Epidermal melanocyte (primary cell): ENCODE measurements at regions not wholly inside any gene's neighbourhood (a gene's known extent, or its start where the extent isn't known, plus 50 kb on each side); places are given as distances from the start of the nearest gene placed in this dataset.

Experiments used
- DNase-seq: peaks from one replicate; pipeline ENCODE4 v3.0.0; 2011; ENCODE audit warnings: low spot score; ENCODE audit not compliant: insufficient read length

GRCh38 chr12:87112571-87113345 is 856.6 kb upstream of the MGAT4C start:
- no peak for DNase-seq

- DNase-seq, result no peak
Observed at GRCh38 chr12:87107766-87108165, 851.6 kb upstream of the MGAT4C start.

- DNase-seq, result no peak
Observed at GRCh38 chr12:87107270-87107669, 851.1 kb upstream of the MGAT4C start.

- no peak for DNase-seq
Observed at GRCh38 chr12:87096082-87096585, 839.9 kb upstream of the MGAT4C start.

- no peak for DNase-seq
Observed at GRCh38 chr12:87094356-87094755, 838.2 kb upstream of the MGAT4C start.

DNA sequence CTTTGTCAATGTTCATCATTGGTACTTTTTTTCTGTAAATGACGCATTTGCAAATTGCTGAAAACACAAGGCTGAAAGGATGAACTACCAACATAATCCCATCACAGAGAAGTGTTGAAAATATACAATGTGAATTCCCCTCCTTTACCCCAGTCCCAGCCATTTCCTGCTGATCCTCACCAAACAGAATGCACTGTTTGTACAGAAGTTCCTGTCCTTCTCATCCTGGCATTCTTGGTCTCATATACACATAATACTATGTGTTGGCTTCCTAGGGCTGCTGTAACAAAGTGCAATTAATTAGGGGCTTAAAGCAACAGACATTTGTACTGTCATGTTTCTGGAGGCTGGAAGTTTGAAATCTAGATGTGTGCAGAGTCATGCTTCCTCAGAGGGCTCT is 836.2 kb upstream of the MGAT4C start:
- DNase-seq, result no peak

DNA sequence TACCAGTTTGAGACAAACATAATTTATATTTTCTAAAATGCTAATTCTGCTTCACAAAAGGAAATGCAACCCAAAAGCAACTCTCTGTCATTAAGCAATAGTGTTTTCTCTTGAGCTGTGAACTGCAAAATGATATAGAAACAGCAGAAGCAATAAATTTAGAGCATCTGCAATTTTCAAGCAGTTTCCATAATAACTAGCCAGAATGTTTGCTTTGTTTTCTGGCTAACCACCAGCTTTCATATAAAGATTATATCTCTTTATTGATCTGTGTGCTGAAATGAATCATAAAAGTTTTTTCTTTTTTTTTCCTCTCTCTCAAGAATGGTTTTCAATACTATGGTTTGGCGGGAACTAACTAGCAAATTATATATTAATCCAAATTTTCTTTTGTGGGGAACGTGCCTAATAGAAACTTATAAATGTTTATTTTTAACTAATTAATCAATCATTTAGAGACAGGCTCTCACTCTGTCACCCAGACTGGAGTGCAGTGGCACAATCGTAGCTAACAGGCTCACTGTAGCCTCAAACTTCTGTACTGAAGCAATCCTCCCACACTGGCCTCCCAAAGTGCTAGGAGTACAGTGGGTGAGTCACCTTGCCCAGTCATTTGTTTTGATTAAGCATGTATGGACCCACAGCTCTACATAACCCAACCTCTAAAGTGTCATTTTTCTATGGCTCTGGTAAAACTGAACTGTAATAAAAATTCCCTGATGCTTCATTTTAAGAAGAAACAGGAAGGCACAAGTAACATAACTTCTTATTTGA is 830.1 kb upstream of the MGAT4C start:
- DNase-seq, result no peak

DNA sequence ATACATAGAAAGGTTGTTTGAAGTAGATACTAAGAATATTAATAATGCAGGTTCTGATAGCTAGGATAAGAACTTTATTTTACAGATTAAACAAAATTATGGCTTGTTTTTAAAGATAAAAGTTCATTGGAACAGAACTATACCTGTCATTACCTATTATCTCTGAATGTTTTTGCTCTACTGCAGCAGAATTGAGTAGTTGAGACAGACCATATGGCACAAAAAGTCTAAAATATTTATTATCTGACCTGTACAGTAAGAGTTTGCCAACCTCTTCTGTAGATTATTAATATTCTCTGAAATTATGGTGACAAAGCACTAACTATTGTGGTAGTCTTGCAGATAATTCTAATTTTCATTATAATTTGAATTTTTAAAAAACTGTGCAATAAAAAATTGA is 829.1 kb upstream of the MGAT4C start:
- DNase-seq, result no peak

- no peak for DNase-seq
Observed at GRCh38 chr12:87082756-87083155, 826.6 kb upstream of the MGAT4C start.

GRCh38 chr12:87074781-87075180 is 818.6 kb upstream of the MGAT4C start:
- DNase-seq, result no peak

GRCh38 chr12:87066326-87066725 is 810.1 kb upstream of the MGAT4C start:
- no peak for DNase-seq

DNA sequence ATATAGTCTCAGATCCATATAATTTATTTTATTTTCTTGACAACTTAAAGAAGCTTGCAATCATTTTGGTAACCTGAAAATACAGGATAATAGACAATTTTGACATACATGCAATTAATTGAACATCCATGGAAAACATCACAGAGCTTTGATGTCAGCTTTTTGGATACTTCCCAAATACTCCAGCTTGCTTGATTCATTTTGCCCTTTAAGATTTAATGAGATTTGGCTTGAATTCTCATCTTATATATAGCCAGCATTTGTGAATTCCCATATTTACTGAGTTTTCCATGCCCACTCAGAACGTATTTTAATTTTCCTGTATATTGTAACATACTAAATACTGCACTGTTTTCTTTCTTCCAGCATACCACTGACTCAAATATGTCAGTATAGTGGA is 803.0 kb upstream of the MGAT4C start:
- DNase-seq, result no peak

- DNase-seq, result no peak
Observed at GRCh38 chr12:87054226-87054625, 798.0 kb upstream of the MGAT4C start.

DNA sequence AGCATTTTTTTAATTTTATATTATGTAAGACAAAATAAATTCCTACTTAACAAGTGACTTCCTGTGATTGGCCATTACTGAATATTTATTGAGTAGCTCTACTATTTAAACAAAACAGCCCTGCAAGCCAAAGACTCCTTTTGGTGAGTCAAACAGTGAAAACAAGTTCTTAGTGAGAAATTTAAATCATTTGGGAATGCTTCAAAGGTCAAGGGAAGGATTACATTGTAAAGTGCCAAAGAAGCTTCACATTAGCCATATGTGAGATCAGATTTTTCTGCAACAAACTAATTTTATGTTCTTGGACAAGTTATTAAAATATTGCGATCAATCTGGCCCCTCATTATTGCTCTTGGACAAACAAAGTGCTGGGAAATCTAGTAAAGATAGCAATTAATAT is 795.4 kb upstream of the MGAT4C start:
- no peak for DNase-seq

DNA sequence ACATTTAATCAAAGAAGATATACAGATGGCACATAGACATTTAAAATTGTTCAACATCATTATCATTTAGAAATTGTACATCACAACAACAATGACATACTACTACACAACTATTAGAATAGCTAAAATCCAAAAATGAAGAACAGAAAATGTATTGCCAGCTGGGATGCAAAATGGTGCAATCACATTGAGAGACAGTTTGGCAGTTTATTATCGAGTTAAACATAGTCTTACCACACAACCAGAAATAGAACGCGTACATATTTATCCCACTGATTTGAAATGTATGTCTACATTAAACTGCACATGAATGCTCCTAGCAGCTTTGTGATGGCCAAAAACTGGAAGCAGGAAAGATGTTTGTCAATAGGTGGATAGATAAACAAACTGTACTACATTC is 791.5 kb upstream of the MGAT4C start:
- no peak for DNase-seq

GRCh38 chr12:87039536-87039935 is 783.3 kb upstream of the MGAT4C start:
- no peak for DNase-seq

- DNase-seq, result no peak
Observed at GRCh38 chr12:87038098-87038497, 781.9 kb upstream of the MGAT4C start.

DNA sequence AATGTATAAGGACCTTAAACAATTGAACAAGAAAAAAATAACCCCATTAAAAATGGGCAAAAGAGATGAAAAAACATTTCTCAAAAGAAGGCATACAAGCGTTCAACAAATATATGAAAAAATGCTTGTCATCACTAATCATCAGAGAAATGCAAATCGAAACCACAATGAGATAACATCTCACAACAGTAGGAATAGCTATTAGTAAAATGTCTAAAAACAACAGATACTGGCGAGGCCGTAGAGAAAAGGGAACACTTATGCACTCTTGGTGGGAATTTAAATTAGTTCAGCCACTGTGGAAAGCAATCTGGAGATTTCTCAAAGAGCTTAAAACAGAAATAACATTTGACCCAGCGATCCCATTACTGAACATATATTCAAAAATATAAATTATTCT is 769.8 kb upstream of the MGAT4C start:
- DNase-seq, result no peak

- no peak for DNase-seq
Observed at GRCh38 chr12:87021400-87021799, 765.2 kb upstream of the MGAT4C start.

- no peak for DNase-seq
Observed at GRCh38 chr12:87020071-87020470, 763.9 kb upstream of the MGAT4C start.

DNA sequence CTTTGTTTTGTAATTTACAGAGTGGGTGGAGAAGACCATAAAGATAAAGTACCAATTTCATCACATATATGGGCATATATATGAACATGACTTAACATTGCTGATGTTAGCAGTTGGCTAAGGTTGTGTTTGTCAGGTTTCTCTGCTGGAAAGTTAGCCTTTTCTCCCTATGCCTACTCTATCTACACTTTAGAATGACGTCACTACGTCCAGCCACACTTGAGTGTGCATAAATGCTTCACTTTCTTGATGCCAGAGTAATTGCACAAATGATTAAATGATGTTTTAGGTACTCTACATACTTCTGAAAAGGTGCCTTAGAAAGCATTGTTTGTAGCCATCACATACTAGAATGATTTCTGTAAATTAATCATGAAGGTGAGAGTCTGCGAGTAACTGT is 759.2 kb upstream of the MGAT4C start:
- DNase-seq, result no peak

GRCh38 chr12:87008785-87009384 is 752.7 kb upstream of the MGAT4C start:
- DNase-seq, result no peak
